ENCODE measurements at regions not wholly inside any gene's neighbourhood (a gene's known extent, or its start where the extent isn't known, plus 50 kb on each side); places are given as distances from the start of the nearest gene placed in this dataset.

- POLR2A ChIA-PET = no interaction called here
- CTCF ChIA-PET = no interaction called here
- H3K4me3 ChIP-seq (ENCODE audit: low read depth, low read length) = no peak overlapping the region
- TF ChIP-seq CTCF (IDR thresholded peaks at IDR 0.05; ENCODE audit: insufficient read depth, low read length, missing control alignments) = no peak
- no peak for DNase-seq (ENCODE audit: low read depth, low spot score)
Observed at GRCh38 chr3:24545887-24546286, 51.2 kb upstream of the THRB start.

- no peak overlapping the region for H3K4me3 ChIP-seq (ENCODE audit: low read depth, low read length)
- POLR2A ChIA-PET = no interaction called here
- TF ChIP-seq CTCF (IDR thresholded peaks at IDR 0.05; ENCODE audit: insufficient read depth, low read length, missing control alignments) = no peak
- no peak for DNase-seq (ENCODE audit: low read depth, low spot score)
- CTCF ChIA-PET = no interaction called here
Observed at GRCh38 chr3:24548278-24548677, 53.6 kb upstream of the THRB start.

- CTCF ChIA-PET = no interaction called here
- TF ChIP-seq CTCF (IDR thresholded peaks at IDR 0.05; ENCODE audit: insufficient read depth, low read length, missing control alignments) = no peak
- POLR2A ChIA-PET = no interaction called here
- no peak for DNase-seq (ENCODE audit: low read depth, low spot score)
- no peak overlapping the region for H3K4me3 ChIP-seq (ENCODE audit: low read depth, low read length)
Observed at GRCh38 chr3:24550588-24550987, 55.9 kb upstream of the THRB start.

GRCh38 chr3:24551626-24552025 lies 57.0 kb upstream of the THRB start:
- no peak for TF ChIP-seq CTCF (IDR thresholded peaks at IDR 0.05; ENCODE audit: insufficient read depth, low read length, missing control alignments)
- ChIA-PET POLR2A (no interaction called here), CTCF (no interaction called here)
- H3K4me3 ChIP-seq (ENCODE audit: low read depth, low read length) = no peak overlapping the region
- no peak for DNase-seq (ENCODE audit: low read depth, low spot score)

GRCh38 chr3:24562895-24563294 lies 68.2 kb upstream of the THRB start:
- ChIA-PET POLR2A (no interaction called here), CTCF (no interaction called here)
- no peak for DNase-seq (ENCODE audit: low read depth, low spot score)
- H3K4me3 ChIP-seq (ENCODE audit: low read depth, low read length) = no peak overlapping the region
- TF ChIP-seq CTCF (IDR thresholded peaks at IDR 0.05; ENCODE audit: insufficient read depth, low read length, missing control alignments) = no peak

- ChIA-PET CTCF (no interaction called here), POLR2A (no interaction called here)
- TF ChIP-seq CTCF (IDR thresholded peaks at IDR 0.05; ENCODE audit: insufficient read depth, low read length, missing control alignments) = no peak
- DNase-seq (ENCODE audit: low read depth, low spot score) = no peak
- H3K4me3 ChIP-seq (ENCODE audit: low read depth, low read length) = no peak overlapping the region
Observed at GRCh38 chr3:24565053-24565452, 70.4 kb upstream of the THRB start.

Data from AG04449 (cell line).